Keratinocyte (primary cell): ENCODE measurements at regions not wholly inside any gene's neighbourhood (a gene's known extent, or its start where the extent isn't known, plus 50 kb on each side); places are given as distances from the start of the nearest gene placed in this dataset.

Experiments used
- DNase-seq: peaks from one replicate; pipeline ENCODE4 v3.0.0-alpha.2; 2011; ENCODE audit warnings: low read depth, missing footprints, low spot score
- FAIRE-seq: peaks from 2 replicates; lab custom pipeline; 2011; peaks lifted over from hg19 to GRCh38; lab: Jason Lieb, UNC
- H2AFZ ChIP-seq: 2 replicates; pipeline ENCODE4 v1.6.0; 2012; ENCODE audit warnings: low read length, control low read depth, inconsistent platforms; ENCODE audit not compliant: control insufficient read depth
- H3K27ac ChIP-seq: 2 replicates; pipeline ENCODE4 v1.5.1; 2011; ENCODE audit warnings: low read length; ENCODE audit not compliant: control insufficient read depth, insufficient read depth
- H3K27me3 ChIP-seq: 3 replicates; pipeline ENCODE4 v1.6.0; 2011; ENCODE audit warnings: low read length; ENCODE audit not compliant: control insufficient read depth, insufficient read depth; ENCODE audit errors: extremely low read depth
- H3K36me3 ChIP-seq, 2 experiments: 2 replicates in 1 of 2; 3 replicates in 1 of 2; pipeline ENCODE4 v1.5.1; 2011; ENCODE audit warnings: low read length in 2 of 2, mild to moderate bottlenecking in 1 of 2; ENCODE audit not compliant: control insufficient read depth in 2 of 2, insufficient read depth in 2 of 2; ENCODE audit errors: extremely low read depth in 1 of 2
- H3K4me1 ChIP-seq: 3 replicates; pipeline ENCODE4 v1.5.1; 2011; ENCODE audit warnings: low read length; ENCODE audit not compliant: control insufficient read depth, insufficient read depth; ENCODE audit errors: extremely low read depth
- H3K4me2 ChIP-seq: 3 replicates; pipeline ENCODE4 v1.6.0; 2011; ENCODE audit warnings: low read depth, low read length; ENCODE audit not compliant: control insufficient read depth, insufficient read depth; ENCODE audit errors: extremely low read depth
- H3K4me3 ChIP-seq, 3 experiments: fragments of 200-600 bp in 1 of 3; sonication (generic) in 1 of 3; 2 replicates in 2 of 3; 3 replicates in 1 of 3; pipeline ENCODE4 v1.5.1; 2011 to 2016; ENCODE audit warnings: low read length in 3 of 3, mild to moderate bottlenecking in 3 of 3, control low read depth in 2 of 3, inconsistent platforms in 1 of 3, low read depth in 1 of 3, mixed read lengths in 1 of 3, mixed run types in 1 of 3, moderate library complexity in 1 of 3; ENCODE audit not compliant: control insufficient read depth in 2 of 3, insufficient read depth in 2 of 3; ENCODE audit errors: extremely low read depth in 1 of 3
- H3K79me2 ChIP-seq: 2 replicates; pipeline ENCODE4 v1.6.0; 2012; ENCODE audit warnings: low read length; ENCODE audit not compliant: control insufficient read depth, insufficient read depth
- H3K9ac ChIP-seq: 3 replicates; pipeline ENCODE4 v1.6.0; 2011; ENCODE audit warnings: low read length; ENCODE audit not compliant: control insufficient read depth, insufficient read depth; ENCODE audit errors: extremely low read depth
- H3K9me1 ChIP-seq: 3 replicates; pipeline ENCODE4 v1.6.0; 2011; ENCODE audit warnings: low read length; ENCODE audit not compliant: control insufficient read depth, insufficient read depth; ENCODE audit errors: extremely low read depth
- H3K9me3 ChIP-seq: 2 replicates; pipeline ENCODE4 v1.5.1; 2012; ENCODE audit warnings: low read depth, low read length; ENCODE audit not compliant: control insufficient read depth
- H4K20me1 ChIP-seq: 3 replicates; pipeline ENCODE4 v1.6.0; 2011; ENCODE audit warnings: low read length; ENCODE audit not compliant: control insufficient read depth, insufficient read depth; ENCODE audit errors: extremely low read depth
- CTCF ChIP-seq, 3 experiments: IDR thresholded peaks in 1 of 3; conservative IDR thresholded peaks in 1 of 3; optimal IDR thresholded peaks in 1 of 3; 2 replicates in 2 of 3; 3 replicates in 1 of 3; pipeline versions ENCODE3 to v1.5.1; 2011; ENCODE audit warnings: low read length in 3 of 3, mild to moderate bottlenecking in 3 of 3, moderate library complexity in 2 of 3, control low read depth in 1 of 3, inconsistent platforms in 1 of 3; ENCODE audit not compliant: insufficient read depth in 2 of 3; ENCODE audit errors: extremely low read depth in 1 of 3
- EZH2 ChIP-seq: IDR thresholded peaks from one replicate; pipeline ENCODE4 v1.6.1; 2012; ENCODE audit warnings: inconsistent platforms, mild to moderate bottlenecking, low read length, moderate library complexity
- dilution Hi-C: fragments of 300-500 bp; cut with MboI; formaldehyde crosslinking; loops from one replicate; pipeline ENCODE4 v1.7.0; 2020; ENCODE audit warnings: low sequenced_read_pairs; ENCODE audit not compliant: extremely low pct_ligation_motif_present

DNA sequence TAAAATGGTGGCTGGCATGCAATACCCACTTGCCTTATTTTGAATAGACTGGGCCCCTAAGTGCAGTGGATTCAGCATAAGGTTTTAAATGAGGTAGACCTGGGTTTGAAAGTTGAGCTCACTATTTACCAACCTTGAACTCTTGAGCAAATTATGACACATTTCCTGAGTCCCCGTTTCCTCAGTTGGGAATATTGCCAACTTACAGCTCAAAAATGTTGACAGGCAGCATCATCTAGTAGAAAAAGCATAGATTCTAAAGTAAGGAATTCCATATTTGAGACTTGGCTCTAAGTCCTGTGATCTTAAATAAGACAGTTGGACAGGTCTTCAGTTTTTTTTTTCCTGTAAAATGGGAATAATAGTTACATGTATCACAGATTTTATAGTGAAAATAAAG lies 305.5 kb downstream of the ACTR3B start:
- no peak overlapping the region for H3K4me2 ChIP-seq
- peaks cover 4% of the 10 kb centered on the region for H3K9me3 ChIP-seq
- no peaks in the 10 kb centered on the region for H3K27me3 ChIP-seq
- TF ChIP-seq CTCF (optimal IDR thresholded peaks at IDR 0.05 in 1 of 3, IDR thresholded peaks at IDR 0.05 in 1 of 3, conservative IDR thresholded peaks at IDR 0.05 in 1 of 3; ENCODE audit: extremely low read depth in 1 of 3, insufficient read depth in 2 of 3, low read length in 3 of 3) (no peak), EZH2 (no peak)
- H3K4me1 ChIP-seq: no peaks in the 10 kb centered on the region
- FAIRE-seq (no peak), DNase-seq (no peak)
- H2AFZ ChIP-seq: no peak overlapping the region
- no peaks in the 10 kb centered on the region for H3K9me1 ChIP-seq
- no peak overlapping the region for H3K4me3 ChIP-seq
- no peaks in the 10 kb centered on the region for H4K20me1 ChIP-seq
- no peaks in the 10 kb centered on the region for H3K79me2 ChIP-seq
- H3K36me3 ChIP-seq: no peaks in the 10 kb centered on the region
- H3K9ac ChIP-seq: no peak overlapping the region
- H3K27ac ChIP-seq: no peak overlapping the region
- dilution Hi-C loops: no loop called here

- H3K4me1 ChIP-seq: no peaks in the 10 kb centered on the region
- no peaks in the 10 kb centered on the region for H3K27me3 ChIP-seq
- no peaks in the 10 kb centered on the region for H3K9me1 ChIP-seq
- FAIRE-seq (no peak), DNase-seq (no peak)
- TF ChIP-seq EZH2 (no peak), CTCF (optimal IDR thresholded peaks at IDR 0.05 in 1 of 3, IDR thresholded peaks at IDR 0.05 in 1 of 3, conservative IDR thresholded peaks at IDR 0.05 in 1 of 3; ENCODE audit: extremely low read depth in 1 of 3, insufficient read depth in 2 of 3, low read length in 3 of 3) (no peak)
- H3K27ac ChIP-seq: no peak overlapping the region
- dilution Hi-C loops: no loop called here
- H3K4me2 ChIP-seq: no peak overlapping the region
- H3K9ac ChIP-seq: no peak overlapping the region
- H3K36me3 ChIP-seq: no peaks in the 10 kb centered on the region
- no peak overlapping the region for H2AFZ ChIP-seq
- no peaks in the 10 kb centered on the region for H3K79me2 ChIP-seq
- peaks cover 3% of the 10 kb centered on the region for H3K9me3 ChIP-seq
- no peak overlapping the region for H3K4me3 ChIP-seq
- H4K20me1 ChIP-seq: no peaks in the 10 kb centered on the region
These were observed 307.2 kb downstream of the ACTR3B start for GRCh38 chr7:153066711-153067110.
